ENCODE measurements at regions not wholly inside any gene's neighbourhood (a gene's known extent, or its start where the extent isn't known, plus 50 kb on each side); places are given as distances from the start of the nearest gene placed in this dataset.

- no peaks in the 10 kb centered on the region for H4K20me1 ChIP-seq (ENCODE audit: control insufficient read depth, insufficient read depth)
- no peaks in the 10 kb centered on the region for H3K79me2 ChIP-seq (ENCODE audit: control insufficient read depth, insufficient read depth, low read length)
- no peaks in the 10 kb centered on the region for H3K9me3 ChIP-seq (replicated peaks; ENCODE audit: control insufficient read depth, insufficient read depth, low read length)
- in situ Hi-C loops (cut with MboI) (no loop called here), intact Hi-C loops (cut with micrococcal nuclease; ENCODE audit: unreplicated experiment) (no loop called here)
- RAD21 ChIA-PET (ENCODE audit: unreplicated experiment): no interaction called here
- H3K27me3 ChIP-seq (replicated peaks in 1 of 2; ENCODE audit: control insufficient read depth in 2 of 2, insufficient read depth in 2 of 2, low read length in 1 of 2): no peaks in the 10 kb centered on the region
- no peak overlapping the region for H3K4me3 ChIP-seq
- no TSS peak for BruUV-seq (replicated peaks)
- CTCF ChIA-PET: no interaction called here
- H3K4me2 ChIP-seq (ENCODE audit: control insufficient read depth, insufficient read depth): no peak overlapping the region
- TF ChIP-seq SMAD5 (IDR thresholded peaks at IDR 0.05; ENCODE audit: low read depth): no peak
- TF ChIP-seq CEBPB (IDR thresholded peaks at IDR 0.05; ENCODE audit: borderline replicate concordance in 1 of 2, low read depth in 2 of 2, low read length in 2 of 2): no peak
- no peak for TF ChIP-seq SPI1 (IDR thresholded peaks at IDR 0.05; ENCODE audit: borderline replicate concordance, insufficient read depth, low read depth, low read length)
- TF ChIP-seq MLLT1 (IDR thresholded peaks at IDR 0.05): no peak
- no peak for TF ChIP-seq IRF5 (IDR thresholded peaks at IDR 0.05; ENCODE audit: borderline replicate concordance)
- TF ChIP-seq E4F1 (IDR thresholded peaks at IDR 0.05; ENCODE audit: borderline replicate concordance, partially characterized antibody): no peak
- no peak for TF ChIP-seq EZH2 (IDR thresholded peaks at IDR 0.05; ENCODE audit: borderline replicate concordance, control insufficient read depth, low read depth, low read length)
- H3K9ac ChIP-seq (ENCODE audit: control insufficient read depth, insufficient read depth, low read length): no peak overlapping the region
- H3K4me1 ChIP-seq (ENCODE audit: control insufficient read depth, insufficient read depth, low read length): no peaks in the 10 kb centered on the region
- SMC1A ChIA-PET (ENCODE audit: uncharacterized antibody, unreplicated experiment): no interaction called here
- FAIRE-seq: no peak
- WGBS (ENCODE audit: insufficient coverage, insufficient replicate concordance, low lambda C conversion rate, missing lambda C conversion rate): 25% methylated on average over 2 of the region's 2 CpGs
- no peak overlapping the region for H2AFZ ChIP-seq (ENCODE audit: control insufficient read depth, low read depth, low read length)
- ATAC-seq: no peak
- H3K36me3 ChIP-seq (ENCODE audit: control insufficient read depth in 2 of 2, insufficient read depth in 2 of 2, low read length in 1 of 2): no peaks in the 10 kb centered on the region
- POLR2A ChIA-PET: no interaction called here
- DNase-seq (ENCODE audit: low read depth, low spot score): no peak
- H3K27ac ChIP-seq (ENCODE audit: control insufficient read depth, insufficient read depth): no peak overlapping the region
Observed at GRCh38 chr1:195122497-195122896, 1485.7 kb downstream of the KCNT2 start.
